ENCODE measurements at regions not wholly inside any gene's neighbourhood (a gene's known extent, or its start where the extent isn't known, plus 50 kb on each side); places are given as distances from the start of the nearest gene placed in this dataset.

DNA sequence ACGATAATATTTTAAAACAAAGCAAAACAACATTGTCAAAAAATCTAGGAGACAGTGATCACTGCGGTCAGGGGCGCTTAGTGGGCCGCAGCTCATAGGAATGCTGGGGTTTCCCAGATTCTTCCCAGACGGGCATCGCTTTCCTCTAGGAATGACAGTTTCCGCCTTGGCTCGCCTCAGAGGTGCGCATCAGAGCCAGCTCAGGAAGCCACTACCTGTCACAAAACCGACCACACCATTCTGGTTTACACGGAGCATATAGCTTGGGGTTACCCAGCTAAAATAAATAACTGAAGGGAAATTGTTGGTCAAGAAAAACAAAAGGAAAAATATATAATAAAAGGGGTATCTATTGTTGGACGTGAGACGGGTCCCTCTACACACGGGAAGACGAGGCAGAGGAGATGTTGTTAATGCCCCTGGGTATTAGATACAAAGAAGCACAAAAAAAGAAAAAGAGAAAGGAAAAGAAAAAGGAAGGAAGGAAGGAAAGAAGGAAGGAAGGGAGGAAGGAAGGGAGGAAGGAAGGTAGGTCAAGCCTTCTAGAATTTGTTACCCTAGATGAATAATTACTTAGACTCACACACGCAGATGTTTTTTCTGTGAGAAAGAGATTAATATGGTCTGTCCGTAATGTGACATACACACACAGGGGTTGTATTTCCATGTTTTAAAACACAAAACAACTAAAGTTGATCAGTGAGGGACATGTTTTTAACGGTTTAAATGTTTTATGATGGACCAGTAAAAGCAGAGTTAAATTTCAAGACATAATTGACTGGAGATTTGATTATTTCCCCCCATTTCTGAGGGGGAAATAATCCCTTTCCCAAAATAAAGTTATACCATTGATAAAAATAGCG lies 292.4 kb upstream of the NFE2L3 start:
- CTCF ChIA-PET = no interaction called here

GRCh38 chr7:25860275-25861163 lies 291.5 kb upstream of the NFE2L3 start:
- ChIA-PET POLR2A (no interaction called here), CTCF (interaction anchor here (0.8 kb wide), 1 partner anchor 9 kb away, joined by 3 read pairs; no protein-coding TSS in a partner anchor)

More for the DNA sequence above, 292.4 kb upstream of the NFE2L3 start:
- POLR2A ChIA-PET = no interaction called here

DNA sequence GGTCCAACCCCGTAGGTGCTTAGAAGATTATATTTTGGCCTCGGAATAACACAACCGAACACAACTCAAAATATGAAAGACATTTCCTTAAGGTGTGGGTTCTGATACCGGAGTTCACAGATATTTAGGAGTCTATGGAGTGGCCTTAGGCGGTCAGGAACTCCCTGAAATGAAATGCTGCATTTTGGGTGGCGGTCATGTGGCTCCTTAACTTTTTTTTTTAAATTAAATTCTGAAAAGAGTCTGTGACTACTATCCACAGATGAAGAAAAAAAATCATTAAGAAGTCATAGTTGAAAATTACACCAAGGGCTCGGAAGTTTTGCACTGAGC lies 290.9 kb upstream of the NFE2L3 start:
- ChIA-PET POLR2A (no interaction called here), CTCF (no interaction called here)

- POLR2A ChIA-PET = interaction anchor here (1.4 kb wide), 1 partner anchor 290 kb away, joined by 3 read pairs; the partner anchor contains the start of gene NFE2L3
- CTCF ChIA-PET = interaction anchor here (1.0 kb wide), 1 partner anchor 10 kb away, joined by 3 read pairs; no protein-coding TSS in a partner anchor
These were observed 290.3 kb upstream of the NFE2L3 start for GRCh38 chr7:25861601-25862260.

DNA sequence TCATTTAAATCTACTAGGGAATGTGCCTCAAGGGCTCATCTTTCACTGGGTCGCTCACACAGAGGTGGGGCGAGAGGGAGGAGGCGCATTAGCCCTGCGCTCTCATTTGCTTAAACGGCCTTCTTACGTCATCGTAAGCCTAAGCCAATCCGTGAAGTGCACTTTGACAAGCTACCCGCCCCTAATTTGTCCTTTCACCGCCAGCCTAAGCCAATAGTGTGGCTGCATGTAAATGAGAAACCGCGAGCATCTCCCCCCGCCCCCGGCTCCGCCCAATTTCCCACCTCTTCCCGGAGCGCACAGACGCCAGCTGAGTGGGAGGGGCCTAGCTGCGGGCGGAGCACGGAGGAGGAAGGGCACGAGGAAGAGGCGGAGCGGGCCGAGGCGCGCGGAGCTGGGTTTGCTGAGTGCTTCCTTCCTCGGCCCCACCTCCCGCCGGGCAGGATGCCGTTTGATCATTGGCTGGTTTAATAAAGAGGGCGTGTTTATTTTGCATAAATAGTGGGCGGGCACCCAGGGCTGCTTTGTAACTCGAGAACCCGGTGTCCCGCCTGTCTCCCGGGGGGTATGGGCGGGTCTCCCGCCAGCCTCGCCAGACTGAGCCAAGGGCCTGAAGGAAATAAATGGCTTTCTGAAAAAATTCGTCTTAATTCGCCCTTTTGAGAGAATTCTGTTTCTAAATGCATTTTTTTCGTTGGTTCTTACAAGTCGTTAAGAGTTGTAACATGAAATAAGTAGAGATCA lies 289.6 kb upstream of the NFE2L3 start:
- ChIA-PET POLR2A (interaction anchor here (1.4 kb wide), 1 partner anchor 289 kb away, joined by 3 read pairs; the partner anchor contains the start of gene NFE2L3), CTCF (interaction anchor here (1.0 kb wide), 1 partner anchor 11 kb away, joined by 3 read pairs; no protein-coding TSS in a partner anchor)

DNA sequence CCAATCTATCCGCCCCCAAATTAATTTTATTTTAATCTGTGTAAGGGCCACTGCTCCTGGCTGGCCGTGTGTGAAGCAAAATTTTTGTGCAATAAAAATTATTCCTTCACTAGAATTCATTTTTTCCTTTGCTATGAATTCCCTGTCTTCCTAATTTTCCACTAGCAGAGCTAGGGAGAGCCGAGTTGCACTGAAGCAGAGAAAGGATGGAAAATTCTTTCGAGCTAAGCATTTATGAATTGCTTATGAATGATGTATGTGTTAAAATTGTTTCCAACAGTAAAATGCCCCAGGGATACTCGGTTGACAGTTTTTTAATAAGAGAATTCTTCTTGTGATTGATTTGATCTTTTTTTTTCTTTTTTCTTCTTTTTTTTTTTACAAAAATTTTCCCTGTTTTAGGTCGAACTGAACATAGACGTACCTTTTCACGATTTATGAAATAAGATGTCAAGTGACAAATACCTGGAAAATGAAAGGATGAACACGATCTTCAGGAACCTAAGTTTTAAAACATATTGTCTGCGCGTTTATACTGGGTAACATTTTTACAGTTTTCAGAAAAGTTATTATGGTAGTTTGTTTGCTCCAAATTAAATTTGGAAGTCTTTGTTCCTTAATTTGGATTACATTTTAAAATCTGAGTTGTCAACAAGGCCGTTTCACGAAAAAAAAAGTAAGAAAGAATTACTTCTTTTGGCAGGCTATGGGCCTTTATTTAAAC lies 288.8 kb upstream of the NFE2L3 start:
- ChIA-PET CTCF (no interaction called here), POLR2A (interaction anchor here (1.4 kb wide), 1 partner anchor 289 kb away, joined by 3 read pairs; the partner anchor contains the start of gene NFE2L3)

DNA sequence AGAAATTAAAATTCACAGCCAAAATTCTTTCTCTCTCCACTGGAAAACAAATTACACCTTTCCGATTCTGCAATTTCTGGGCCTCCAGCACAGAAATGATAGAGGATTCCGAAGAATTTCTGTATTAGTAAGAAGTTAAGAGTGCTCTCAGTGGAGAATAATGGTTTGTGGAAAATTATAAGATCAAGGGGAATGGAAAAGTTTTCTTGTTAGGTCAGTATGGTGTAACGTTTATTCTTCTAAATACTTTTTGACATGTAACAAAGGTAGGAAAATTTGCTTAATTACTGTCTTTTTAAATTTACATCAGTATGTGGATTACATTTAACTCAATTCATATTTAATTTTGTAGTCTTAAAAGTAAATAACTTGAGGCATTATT lies 288.3 kb upstream of the NFE2L3 start:
- POLR2A ChIA-PET = no interaction called here
- CTCF ChIA-PET = no interaction called here

DNA sequence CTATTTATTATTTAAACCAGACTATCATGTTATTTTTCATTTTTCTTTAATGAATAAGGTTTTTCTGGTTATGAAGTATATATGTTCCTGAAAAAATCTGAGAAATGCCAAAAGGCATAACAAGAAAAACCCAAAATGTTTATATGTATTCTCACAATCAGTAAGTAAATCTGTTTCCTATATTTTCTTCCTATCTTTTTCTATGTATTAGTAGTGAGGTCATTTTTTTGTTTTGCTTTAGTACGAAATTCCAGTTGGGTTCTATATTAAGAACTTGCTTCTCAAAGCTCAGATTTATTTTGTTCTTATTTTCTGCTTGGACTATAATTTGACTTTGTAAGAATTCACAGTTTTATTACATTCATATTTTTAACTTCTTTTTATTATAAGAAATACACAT lies 287.5 kb upstream of the NFE2L3 start:
- CTCF ChIA-PET = no interaction called here
- POLR2A ChIA-PET = no interaction called here

DNA sequence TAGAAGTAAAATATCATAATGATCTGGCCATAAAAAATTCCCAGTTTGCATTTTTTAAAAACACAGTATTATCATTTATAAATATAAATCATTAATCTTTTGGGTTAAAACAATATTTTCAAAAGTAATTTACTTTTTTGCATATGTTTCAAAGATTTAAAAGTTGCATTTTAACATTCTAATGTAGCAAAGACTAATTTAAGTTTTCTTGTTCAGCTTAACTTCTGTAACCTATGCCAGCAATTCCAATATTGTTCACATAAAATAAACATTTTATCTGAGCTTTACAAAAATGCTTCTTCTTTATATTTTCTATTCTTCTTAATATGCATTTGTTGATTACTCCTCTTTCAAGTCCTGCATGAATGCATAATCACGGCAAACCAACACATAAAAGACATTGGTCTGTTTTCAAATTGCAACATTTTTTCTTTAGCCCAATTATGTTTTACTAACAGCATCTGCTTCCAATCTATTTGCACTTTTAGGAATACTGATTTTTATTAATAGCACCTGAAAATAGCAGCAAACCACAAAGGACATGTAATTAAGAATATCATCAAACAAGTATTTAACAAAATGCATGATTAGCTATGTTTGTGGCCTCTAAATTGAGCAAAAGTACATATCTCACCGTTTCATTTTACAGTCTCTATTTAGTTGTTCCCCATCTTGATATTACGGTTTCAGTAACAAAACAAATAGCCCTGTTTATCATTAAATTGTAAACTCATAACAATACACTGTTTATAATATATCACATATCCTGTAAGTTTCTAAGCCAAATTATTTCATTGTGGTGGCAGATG lies 286.9 kb upstream of the NFE2L3 start:
- ChIA-PET CTCF (no interaction called here), POLR2A (no interaction called here)

GRCh38 chr7:25868509-25868908 lies 283.5 kb upstream of the NFE2L3 start:
- CTCF ChIA-PET = no interaction called here
- POLR2A ChIA-PET = no interaction called here

DNA sequence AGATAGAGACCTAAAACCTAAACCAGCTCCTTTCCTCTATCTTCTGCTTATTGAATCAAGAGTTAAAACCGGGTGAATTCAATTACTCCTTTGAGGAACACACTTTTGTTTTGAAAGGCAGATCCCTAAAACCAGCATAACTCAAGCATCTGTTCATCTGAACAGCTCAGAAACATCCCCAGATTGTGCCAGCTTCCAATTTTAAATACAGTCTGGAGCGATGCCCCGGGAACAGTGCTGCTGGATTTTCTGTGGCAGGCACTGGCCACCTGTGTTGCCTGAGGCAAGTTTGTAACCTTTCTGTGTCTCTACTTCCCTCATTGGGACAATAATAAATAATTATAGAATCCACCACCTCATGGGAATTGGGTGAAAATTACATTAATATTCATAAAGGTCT lies 281.4 kb upstream of the NFE2L3 start:
- ChIA-PET CTCF (no interaction called here), POLR2A (no interaction called here)

GRCh38 chr7:25876092-25876491 lies 275.9 kb upstream of the NFE2L3 start:
- POLR2A ChIA-PET = no interaction called here
- CTCF ChIA-PET = no interaction called here

DNA sequence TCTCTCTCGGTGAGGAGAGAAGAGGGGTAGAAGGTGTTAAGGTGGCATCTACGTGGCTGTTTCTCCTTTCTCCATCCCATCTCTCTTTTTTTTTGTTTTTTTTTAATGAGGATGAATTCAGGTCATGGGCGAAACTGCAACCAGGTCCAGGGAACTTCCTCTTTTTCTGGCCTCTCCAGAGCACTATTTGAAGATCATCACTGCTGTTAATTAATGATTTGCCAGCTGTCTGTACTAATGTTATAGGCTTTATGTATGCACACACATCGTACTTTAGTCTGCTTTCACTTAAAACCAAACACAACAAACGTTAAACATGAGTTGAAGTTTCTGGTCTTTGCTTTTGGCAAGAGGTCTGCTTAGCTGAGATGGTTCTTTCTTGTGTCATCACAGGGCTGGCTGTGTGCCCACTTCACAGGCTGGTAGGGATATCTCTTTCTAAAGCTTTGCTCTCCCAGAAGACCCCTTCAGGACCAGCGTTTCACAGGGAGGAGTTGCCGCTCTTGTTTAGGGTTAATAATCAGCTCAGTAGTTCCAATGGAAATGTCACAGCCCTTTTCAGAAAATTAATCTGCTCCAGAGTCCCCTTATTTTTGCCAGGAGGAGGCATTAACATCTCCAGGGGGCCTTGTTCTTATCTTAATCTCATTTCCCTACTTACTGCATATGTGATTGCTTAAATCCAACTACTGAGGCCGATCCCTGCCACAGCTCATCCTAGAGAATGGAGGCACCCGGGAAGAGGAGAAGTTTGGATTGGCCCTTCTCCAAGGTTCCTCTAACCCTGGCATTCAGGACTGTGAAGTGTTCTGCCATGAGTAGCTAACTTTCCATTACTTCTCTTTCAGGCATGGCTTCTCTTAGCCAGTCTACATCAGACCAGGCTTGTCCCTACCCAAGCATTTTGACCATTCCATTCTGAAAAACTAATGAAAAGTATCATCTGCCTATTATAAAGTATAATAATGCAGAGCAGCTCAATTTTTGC lies 273.9 kb upstream of the NFE2L3 start:
- ChIA-PET CTCF (interaction anchor here (1.7 kb wide), 1 partner anchor 15 kb away, joined by 4 read pairs; no protein-coding TSS in a partner anchor), POLR2A (no interaction called here)

DNA sequence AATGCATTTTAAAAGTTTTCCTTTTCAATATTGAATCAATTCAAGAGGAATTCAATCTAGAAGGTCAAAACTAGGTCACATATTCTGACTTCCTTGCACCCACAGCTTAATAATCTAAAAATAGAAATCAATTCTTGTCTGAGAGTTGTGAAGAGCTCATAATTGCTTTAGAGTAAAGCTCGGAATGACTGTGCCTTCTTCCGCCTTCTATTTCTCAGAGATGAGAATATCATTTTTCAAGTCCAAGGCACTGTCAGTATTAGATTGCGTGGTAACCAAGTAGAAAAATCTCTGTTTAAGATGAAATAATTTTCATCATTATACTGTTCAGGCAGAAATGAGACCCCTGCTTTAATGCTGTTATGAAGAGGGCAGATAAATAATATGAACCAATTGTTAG lies 272.2 kb upstream of the NFE2L3 start:
- ChIA-PET CTCF (no interaction called here), POLR2A (no interaction called here)

DNA sequence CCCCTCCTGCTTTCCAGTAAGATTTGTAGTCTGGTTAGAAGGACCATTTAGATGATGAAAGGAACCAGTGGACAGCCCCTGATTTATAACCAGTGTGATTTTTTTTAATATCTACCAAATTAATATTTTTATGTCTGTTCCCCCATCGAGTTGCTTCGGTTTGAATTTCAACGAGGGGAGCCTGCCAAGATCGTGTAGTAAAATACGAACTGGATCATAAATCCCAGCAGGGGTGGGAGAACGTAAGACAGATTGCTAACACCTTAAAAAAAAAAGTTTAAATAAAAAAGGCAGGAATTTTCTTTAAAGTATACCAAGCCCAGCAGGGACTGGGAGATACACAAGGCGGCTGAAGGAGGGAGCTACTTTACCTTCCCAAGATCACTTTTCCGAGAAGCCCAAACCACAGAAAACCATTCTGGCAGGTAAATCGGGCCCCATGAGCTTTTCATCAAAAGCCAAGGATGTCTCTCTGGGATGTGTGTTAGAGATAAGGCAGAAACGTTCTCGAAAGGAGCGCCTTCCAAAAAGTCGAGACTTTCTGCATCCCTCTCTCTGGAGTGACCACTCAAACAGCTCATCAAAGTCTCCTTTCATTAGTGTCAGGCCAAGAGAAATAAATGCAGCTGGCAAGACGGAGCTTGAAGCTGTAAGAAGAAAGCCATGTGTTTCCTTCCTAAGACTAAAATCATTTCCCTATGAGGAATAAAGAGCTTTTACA lies 270.5 kb upstream of the NFE2L3 start:
- POLR2A ChIA-PET = no interaction called here
- CTCF ChIA-PET = no interaction called here

- ChIA-PET POLR2A (no interaction called here), CTCF (interaction anchor here (0.6 kb wide), 1 partner anchor 11 kb away, joined by 3 read pairs; no protein-coding TSS in a partner anchor)
These were observed 269.7 kb upstream of the NFE2L3 start for GRCh38 chr7:25882151-25882773.

All from activated CD8-positive, alpha-beta memory T cell treated with anti-CD3 and anti-CD28 coated beads for 36 hours (primary cell).